Transverse colon (tissue), 4 donors: ENCODE measurements at regions not wholly inside any gene's neighbourhood (a gene's known extent, or its start where the extent isn't known, plus 50 kb on each side); places are given as distances from the start of the nearest gene placed in this dataset.

ENCODE experiments used
- DNase-seq: peaks from one replicate; pipeline ENCODE4 v3.0.0-alpha.2; 2019
- H3K27ac ChIP-seq, 4 donors: fragments of 200-600 bp; sonication (generic); 2 replicates each; pipeline ENCODE4 v1.5.1; 2016 to 2018; ENCODE audit warnings: inconsistent platforms in 4 of 4
- H3K27me3 ChIP-seq: fragments of 200-600 bp; sonication (generic); 2 replicates; pipeline ENCODE4 v1.5.1; 2017; ENCODE audit warnings: inconsistent platforms
- H3K36me3 ChIP-seq, 4 donors: fragments of 200-600 bp; sonication (generic); 2 replicates each; pipeline ENCODE4 v1.5.1; 2017 to 2019; ENCODE audit warnings: inconsistent platforms in 4 of 4
- H3K4me1 ChIP-seq, 4 donors: fragments of 200-600 bp; sonication (generic); 2 replicates each; pipeline ENCODE4 v1.5.1; 2017 to 2020; ENCODE audit warnings: inconsistent platforms in 4 of 4
- H3K4me3 ChIP-seq, 4 donors: fragments of 200-600 bp; sonication (generic); 1 replicate in 1 of 4; 2 replicates in 3 of 4; pipeline versions ENCODE4 v1.5.1 to v1.6.1; 2017 to 2019; ENCODE audit warnings: inconsistent platforms in 4 of 4
- H3K9me3 ChIP-seq, 2 donors: fragments of 200-600 bp; sonication (generic); 2 replicates each; pipeline ENCODE4 v1.5.1; 2017 to 2019; ENCODE audit warnings: inconsistent platforms in 2 of 2
- EP300 ChIP-seq: sonication (generic); formaldehyde crosslinking; IDR thresholded peaks from one replicate; pipeline ENCODE4 v1.6.1; 2017; ENCODE audit warnings: antibody characterized with exemption, low read depth
- POLR2A ChIP-seq: fragments of 450-650 bp; IDR thresholded peaks from one replicate; pipeline ENCODE4 v1.6.1; 2016; ENCODE audit warnings: antibody characterized with exemption, mild to moderate bottlenecking, moderate library complexity
- POLR2AphosphoS5 ChIP-seq, 3 donors: sonication (generic); formaldehyde crosslinking; IDR thresholded peaks; one replicate each; pipeline ENCODE4 v1.6.1; 2016; ENCODE audit warnings: antibody characterized with exemption in 3 of 3
- WGBS, 2 donors: methylation state at CpG; one replicate each; pipeline ENCODE4 v1.1.5; 2018; ENCODE audit warnings: low coverage in 1 of 2; 5-methylcytosine and 5-hydroxymethylcytosine counted together
- in situ Hi-C, 4 donors: fragments of 200-750 bp; cut with MboI; loops; one replicate each; pipeline versions ENCODE4 v1.15.0 to v1.15.1; 2017; ENCODE audit warnings: low sequenced_read_pairs in 3 of 4, low pct_ligation_motif_present in 1 of 4, low pct_unique_long_range_greater_than_20kb in 1 of 4
- intact Hi-C: fragments of 100-400 bp; cut with DNase I; formaldehyde crosslinking; loops from one replicate; pipeline ENCODE4 v1.15.1; 2023; ENCODE audit warnings: low total_unique reads
- TF ChIP-seq, protein P1 (sequence below), 5 experiments: fragments of 200-600 bp in 3 of 5; fragments of 450-650 bp in 2 of 5; sonication (generic) in 3 of 5; IDR thresholded peaks; 1 replicate in 2 of 5; 2 replicates in 3 of 5; pipeline ENCODE4 v1.5.1; 2016 to 2017; ENCODE audit warnings: antibody characterized with exemption in 5 of 5, inconsistent platforms in 3 of 5, mild to moderate bottlenecking in 2 of 5, moderate library complexity in 1 of 5

DNA sequence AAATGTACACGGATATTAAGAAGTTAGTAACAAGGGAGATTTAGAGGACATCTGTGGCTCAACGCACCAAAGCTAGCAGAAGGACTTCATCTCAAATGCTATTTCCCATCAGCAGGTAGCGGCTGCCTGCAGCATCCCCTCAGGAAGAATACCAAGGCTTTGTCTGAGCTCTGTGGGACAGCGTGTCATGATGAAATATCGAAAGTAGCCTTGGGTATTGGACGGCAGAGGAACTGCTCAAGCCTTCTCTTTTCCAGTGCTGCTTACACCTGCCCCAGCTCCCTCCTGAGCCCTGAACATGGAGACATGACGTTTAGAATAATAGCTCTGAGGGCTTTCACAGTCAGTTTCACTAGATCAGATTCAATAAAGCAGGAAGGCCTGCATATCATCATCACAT is 241.6 kb downstream of the SUCLG1 start:
- no peak for TF ChIP-seq EP300
- TF ChIP-seq, protein P1, sequence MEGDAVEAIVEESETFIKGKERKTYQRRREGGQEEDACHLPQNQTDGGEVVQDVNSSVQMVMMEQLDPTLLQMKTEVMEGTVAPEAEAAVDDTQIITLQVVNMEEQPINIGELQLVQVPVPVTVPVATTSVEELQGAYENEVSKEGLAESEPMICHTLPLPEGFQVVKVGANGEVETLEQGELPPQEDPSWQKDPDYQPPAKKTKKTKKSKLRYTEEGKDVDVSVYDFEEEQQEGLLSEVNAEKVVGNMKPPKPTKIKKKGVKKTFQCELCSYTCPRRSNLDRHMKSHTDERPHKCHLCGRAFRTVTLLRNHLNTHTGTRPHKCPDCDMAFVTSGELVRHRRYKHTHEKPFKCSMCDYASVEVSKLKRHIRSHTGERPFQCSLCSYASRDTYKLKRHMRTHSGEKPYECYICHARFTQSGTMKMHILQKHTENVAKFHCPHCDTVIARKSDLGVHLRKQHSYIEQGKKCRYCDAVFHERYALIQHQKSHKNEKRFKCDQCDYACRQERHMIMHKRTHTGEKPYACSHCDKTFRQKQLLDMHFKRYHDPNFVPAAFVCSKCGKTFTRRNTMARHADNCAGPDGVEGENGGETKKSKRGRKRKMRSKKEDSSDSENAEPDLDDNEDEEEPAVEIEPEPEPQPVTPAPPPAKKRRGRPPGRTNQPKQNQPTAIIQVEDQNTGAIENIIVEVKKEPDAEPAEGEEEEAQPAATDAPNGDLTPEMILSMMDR (IDR thresholded peaks at IDR 0.05) = no peak
- no peak for TF ChIP-seq POLR2A
- no peak for TF ChIP-seq POLR2AphosphoS5 (IDR thresholded peaks at IDR 0.05)
- Histone ChIP-seq H3K27ac (no peak overlapping the region), H3K9me3 (no peaks in the 10 kb centered on the region), H3K27me3 (no peaks in the 10 kb centered on the region), H3K4me3 (no peak overlapping the region), H3K4me1 (no peaks in the 10 kb centered on the region), H3K36me3 (no peaks in the 10 kb centered on the region)
- intact Hi-C loops = no loop called here
- 80 to 89% methylated on average over 3 to 7 of the region's 7 CpGs for WGBS, 2 donors
- DNase-seq = no peak
- in situ Hi-C loops = no loop called here

DNA sequence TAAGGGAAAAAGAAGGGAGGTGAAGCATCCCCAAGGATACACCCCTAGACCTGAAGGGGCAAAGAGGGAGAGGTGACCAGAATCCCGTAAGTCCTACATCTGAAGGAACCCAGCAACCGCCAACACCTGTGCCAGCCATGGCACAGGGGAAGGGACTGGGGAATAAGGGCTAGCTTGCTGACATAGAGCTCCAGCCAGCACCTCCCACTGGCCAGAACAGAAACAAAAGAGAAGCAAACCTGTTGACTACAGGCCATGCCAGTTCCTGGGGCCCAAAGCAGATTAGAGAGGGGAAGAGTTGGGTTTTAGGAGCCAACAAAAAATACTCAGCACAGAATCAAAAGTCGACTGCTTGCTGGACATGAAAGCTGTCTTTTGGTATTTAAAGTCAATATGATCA is 244.6 kb downstream of the SUCLG1 start:
- Histone ChIP-seq H3K4me1 (no peaks in the 10 kb centered on the region), H3K27me3 (no peaks in the 10 kb centered on the region), H3K4me3 (no peak overlapping the region), H3K9me3 (no peaks in the 10 kb centered on the region), H3K36me3 (no peaks in the 10 kb centered on the region), H3K27ac (no peak overlapping the region)
- DNase-seq = no peak
- WGBS, 2 donors = 41 to 67% methylated on average over 3 of the region's 3 CpGs
- intact Hi-C loops (no loop called here), in situ Hi-C loops (no loop called here)
- TF ChIP-seq, protein P1 (IDR thresholded peaks at IDR 0.05) = no peak
- no peak for TF ChIP-seq EP300
- TF ChIP-seq POLR2A = no peak
- TF ChIP-seq POLR2AphosphoS5 (IDR thresholded peaks at IDR 0.05) = no peak

DNA sequence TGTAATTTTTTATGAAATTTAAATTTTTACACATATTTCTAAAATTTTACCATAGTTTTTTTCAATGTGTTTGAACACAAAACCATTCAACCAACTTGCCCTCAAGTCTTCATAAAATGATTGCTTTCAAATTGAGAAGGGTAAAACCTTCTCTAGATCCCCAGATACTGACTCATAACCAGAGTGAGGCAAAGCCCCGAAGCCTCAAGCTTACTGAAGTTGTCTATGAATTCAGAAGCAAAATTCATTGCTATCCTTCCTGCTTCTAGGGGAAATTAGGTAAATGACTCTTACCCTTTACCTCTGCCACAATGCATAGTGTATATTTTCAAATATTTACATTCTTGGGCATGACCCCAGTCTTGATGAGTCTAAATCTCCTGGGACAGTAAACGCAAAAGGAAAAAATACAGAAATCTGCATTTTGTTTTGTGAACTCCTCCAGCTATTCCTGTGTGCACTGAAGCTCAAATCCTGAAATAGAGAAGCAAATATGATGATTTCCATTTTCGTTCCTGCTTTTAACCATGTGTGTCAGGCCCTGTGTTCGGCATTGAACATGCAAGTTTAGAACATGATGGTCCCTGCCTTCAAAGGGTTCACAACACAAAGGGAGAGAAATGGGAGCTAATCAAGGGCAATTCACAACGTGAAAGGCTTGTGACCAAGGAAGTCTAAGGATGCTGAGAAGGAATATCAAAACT is 246.3 kb downstream of the SUCLG1 start:
- Histone ChIP-seq H3K36me3 (no peaks in the 10 kb centered on the region), H3K4me1 (no peaks in the 10 kb centered on the region), H3K4me3 (no peak overlapping the region), H3K27ac (no peak overlapping the region), H3K27me3 (no peaks in the 10 kb centered on the region), H3K9me3 (no peaks in the 10 kb centered on the region)
- TF ChIP-seq, protein P1 (IDR thresholded peaks at IDR 0.05) = no peak
- TF ChIP-seq POLR2A (no peak), POLR2AphosphoS5 (IDR thresholded peaks at IDR 0.05) (no peak), EP300 (no peak)
- WGBS, 2 donors = 64 to 71% methylated on average over 5 of the region's 5 CpGs
- in situ Hi-C loops = no loop called here
- intact Hi-C loops = no loop called here
- no peak for DNase-seq

DNA sequence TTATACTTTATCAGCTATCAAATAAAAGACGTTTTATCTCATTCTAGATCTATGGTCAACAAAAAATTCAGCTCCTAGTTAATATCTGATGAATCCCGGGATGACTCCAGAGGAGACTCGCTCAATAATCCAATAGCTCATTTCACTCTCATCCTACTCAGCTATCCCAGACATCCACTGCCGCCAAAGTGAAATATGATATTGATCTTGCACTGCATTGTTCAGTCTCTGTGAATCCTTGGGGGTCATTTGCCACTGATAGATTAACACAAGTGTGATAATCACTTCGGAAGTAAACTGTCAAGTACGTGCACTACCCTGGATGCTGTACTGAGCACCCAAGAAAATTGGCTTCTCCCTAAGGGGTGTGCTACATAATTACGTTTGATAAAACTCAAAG is 249.1 kb downstream of the SUCLG1 start:
- no peaks in the 10 kb centered on the region for H3K4me1 ChIP-seq
- intact Hi-C loops (loop anchor here (1.0 kb wide), 1 partner anchor 14 kb away; no protein-coding TSS in a partner anchor), in situ Hi-C loops (no loop called here)
- H3K27ac ChIP-seq = no peak overlapping the region
- TF ChIP-seq, protein P1 (IDR thresholded peaks at IDR 0.05) = no peak
- TF ChIP-seq POLR2AphosphoS5 (IDR thresholded peaks at IDR 0.05) (no peak), EP300 (no peak), POLR2A (no peak)
- no peaks in the 10 kb centered on the region for H3K27me3 ChIP-seq
- no peaks in the 10 kb centered on the region for H3K36me3 ChIP-seq
- WGBS, 2 donors = 57 to 64% methylated on average over 4 to 7 of the region's 7 CpGs
- no peaks in the 10 kb centered on the region for H3K9me3 ChIP-seq
- no peak for DNase-seq
- no peak overlapping the region for H3K4me3 ChIP-seq
